GM19372 (cell line): ENCODE measurements at regions not wholly inside any gene's neighbourhood (a gene's known extent, or its start where the extent isn't known, plus 50 kb on each side); places are given as distances from the start of the nearest gene placed in this dataset.
"Not testable (repeated sequence)": the region's sequence is repeated elsewhere in the genome, so short reads cannot be mapped to it uniquely, and the experiment has no call there.

Experiments
- ATAC-seq: cut with Tn5 transposase; IDR thresholded peaks from one replicate; pipeline ENCODE4 v1.9.1; 2021; ENCODE audit warnings: mild to moderate bottlenecking, low read depth, moderate library complexity; ENCODE audit not compliant: unreplicated experiment

DNA sequence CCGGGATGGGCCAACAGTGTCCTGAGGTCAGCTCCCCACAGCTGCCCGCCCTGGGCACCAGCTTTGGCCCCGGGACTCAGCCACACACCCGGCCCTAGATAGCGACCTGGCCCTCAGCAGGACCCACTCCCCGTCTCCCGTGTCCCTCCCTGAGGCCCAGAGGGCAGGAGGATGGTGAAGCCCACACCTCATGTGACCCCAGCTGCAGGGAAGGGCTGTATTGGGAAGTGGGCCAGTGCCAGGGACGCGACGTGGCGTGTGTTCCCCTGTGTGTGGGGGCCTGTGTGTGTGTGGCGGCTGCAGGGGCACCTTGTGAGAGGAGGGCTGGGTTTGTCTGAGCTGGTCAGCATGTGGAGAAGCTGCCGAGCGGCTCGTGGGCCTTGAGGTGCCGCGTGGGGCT, 241.7 kb downstream of the TMEM121 start:
- not testable (repeated sequence) for ATAC-seq

DNA sequence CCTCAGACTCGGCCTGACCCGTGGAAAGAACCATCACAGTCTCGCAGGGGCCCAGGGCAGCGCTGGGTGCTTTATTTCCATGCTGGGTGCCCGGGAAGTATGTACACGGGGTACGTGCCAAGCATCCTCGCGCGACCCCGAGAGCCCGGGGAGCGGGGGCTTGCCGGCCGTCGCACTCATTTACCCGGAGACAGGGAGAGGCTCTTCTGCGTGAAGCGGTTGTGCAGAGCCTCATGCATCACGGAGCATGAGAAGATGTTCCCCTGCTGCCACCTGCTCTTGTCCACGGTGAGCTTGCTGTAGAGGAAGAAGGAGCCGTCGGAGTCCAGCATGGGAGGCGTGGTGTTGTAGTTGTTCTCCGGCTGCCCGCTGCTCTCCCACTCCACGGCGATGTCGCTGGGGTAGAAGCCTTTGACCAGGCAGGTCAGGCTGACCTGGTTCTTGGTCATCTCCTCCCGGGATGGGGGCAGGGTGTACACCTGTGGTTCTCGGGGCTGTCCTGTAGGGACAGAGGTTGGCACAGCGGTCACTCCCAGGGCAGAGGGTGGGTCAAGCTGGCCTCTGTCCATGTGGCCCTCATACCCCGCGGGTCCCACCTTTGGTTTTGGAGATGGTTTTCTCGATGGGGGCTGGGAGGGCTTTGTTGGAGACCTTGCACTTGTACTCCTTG, 242.8 kb downstream of the TMEM121 start:
- ATAC-seq, result not testable (repeated sequence)

DNA sequence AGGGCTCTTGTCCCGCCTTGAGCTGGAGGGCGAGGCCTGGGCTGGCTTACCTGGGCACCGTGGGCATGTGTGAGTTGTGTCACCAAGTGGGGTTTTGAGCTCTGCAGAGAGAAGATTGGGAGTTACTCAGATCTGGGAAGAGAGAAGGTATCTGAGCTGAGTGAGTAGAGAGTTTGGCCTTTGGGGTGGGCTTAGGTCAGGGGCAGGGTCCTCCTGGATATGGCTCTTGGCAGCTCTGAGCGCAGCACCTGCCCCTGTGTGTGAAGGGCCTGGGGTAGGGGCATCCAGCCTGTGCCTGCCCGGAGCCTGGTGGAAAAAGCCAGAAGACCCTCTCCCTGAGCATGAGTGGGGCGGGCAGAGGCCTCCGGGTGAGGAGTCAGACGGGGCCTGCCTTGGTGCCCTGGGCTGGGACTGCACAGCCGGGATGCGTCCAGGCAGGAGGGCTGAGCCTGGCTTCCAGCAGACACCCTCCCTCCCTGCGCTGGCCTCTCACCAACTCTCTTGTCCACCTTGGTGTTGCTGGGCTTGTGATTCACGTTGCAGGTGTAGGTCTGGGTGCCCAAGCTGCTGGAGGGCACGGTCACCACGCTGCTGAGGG, 244.3 kb downstream of the TMEM121 start:
- not testable (repeated sequence) for ATAC-seq

DNA sequence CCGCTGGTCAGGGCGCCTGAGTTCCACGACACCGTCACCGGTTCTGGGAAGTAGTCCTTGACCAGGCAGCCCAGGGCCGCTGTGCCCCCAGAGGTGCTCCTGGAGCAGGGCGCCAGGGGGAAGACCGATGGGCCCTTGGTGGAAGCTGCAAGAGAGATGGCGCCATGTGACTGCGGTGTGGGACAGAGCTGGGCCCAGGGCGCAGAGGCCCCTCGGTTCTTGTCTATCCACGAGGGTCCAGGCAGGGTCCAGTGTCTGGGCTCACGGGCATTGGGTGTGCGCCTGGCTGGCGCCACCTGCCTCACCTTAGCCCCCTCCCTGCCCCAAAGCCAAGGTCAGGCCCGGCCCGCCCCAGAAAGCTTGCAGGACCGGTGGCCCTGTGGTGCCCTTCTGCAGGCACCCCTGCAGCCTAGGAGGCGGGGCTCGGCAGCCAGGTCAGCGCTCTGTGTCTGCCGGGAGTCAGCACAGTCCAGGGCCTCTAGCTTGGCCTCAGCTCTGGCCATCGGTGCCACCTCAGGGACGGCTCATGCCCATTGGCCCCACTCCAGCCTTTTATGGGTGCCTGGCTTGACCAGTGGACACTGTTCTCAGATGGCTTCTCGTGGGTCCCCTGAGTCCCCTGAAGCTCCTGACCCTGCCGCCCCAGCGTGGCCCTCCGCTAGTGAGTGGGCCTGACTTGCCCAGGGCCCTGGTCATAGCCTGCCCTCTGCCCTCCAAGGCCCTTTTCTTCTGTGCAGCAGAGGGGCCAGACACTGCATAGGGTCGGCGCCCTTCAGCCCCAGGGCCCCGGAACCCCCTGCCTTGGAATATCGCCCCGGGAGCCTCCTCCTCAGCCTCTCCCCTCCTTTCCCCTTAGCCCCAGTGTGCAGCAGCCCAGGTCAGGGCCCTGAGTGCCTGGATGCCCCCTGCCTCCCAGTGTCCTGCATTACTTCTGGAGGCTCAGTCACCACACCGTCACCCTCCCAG, 245.2 kb downstream of the TMEM121 start:
- not testable (repeated sequence) for ATAC-seq

DNA sequence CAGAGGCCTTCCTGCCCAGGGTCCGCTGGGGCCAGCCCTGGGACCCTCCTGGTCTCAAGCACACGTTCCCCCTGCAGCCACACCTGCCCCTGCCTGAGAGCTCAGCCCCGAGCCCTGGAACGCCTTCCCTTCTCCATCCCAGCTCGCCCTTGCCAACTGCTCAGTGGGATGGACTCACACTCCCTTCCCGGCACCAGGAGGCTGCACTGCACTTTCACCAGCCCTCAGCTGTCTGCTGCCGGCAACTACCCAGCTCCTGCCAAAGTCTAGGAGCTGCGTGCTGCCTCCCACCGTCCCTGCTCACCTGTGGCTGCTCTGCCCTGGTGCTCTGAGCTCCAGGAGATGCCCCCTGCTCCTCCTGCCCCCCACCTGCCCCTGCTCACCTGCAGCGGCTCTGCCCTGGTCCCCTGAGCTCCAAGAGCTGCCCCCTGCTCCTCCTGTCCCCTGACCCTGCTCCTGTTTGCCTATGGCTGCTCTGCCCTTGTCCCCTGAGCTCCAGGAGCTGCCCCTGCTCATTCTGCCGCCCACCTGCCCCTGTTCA, 246.4 kb downstream of the TMEM121 start:
- ATAC-seq, result not testable (repeated sequence)

DNA sequence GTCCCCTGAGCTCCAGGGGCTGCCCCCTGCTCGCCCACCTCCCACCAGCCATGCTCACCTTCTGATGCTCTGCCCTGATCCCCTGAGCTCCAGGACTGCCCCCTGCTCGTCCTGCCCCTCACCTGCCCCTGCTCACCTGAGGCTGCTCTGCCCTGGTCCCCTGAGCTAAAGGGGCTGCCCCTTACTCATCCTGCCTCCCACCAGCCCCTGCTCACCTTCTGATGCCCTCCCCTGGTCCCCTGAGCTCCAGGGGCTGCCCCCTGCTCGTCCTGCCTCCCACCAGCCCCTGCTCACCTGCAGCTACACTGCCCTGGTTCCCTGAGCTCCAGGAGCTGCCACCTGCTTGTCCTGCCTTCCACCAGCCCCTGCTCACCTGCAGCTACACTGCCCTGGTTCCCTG, 247.2 kb downstream of the TMEM121 start:
- no peak for ATAC-seq

DNA sequence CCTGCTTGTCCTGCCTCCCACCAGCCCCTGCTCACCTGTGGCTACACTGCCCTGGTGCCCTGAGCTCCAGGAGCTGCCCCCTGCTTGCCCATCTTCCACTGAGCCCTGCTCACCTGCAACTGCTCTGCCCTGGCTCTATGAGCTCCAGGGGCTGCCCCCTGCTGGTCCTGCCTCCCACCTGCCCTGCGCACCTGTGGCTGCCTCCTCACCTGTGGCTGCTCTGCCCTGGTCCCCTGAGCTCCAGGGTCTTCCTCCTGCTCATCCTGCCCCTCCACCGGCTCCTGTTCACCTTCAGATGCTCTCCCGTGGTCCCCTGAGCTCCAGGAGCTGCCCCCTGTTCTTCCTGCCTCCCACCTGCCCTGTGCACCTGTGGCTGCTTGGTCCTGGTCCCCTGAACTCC, 247.6 kb downstream of the TMEM121 start:
- no peak for ATAC-seq

DNA sequence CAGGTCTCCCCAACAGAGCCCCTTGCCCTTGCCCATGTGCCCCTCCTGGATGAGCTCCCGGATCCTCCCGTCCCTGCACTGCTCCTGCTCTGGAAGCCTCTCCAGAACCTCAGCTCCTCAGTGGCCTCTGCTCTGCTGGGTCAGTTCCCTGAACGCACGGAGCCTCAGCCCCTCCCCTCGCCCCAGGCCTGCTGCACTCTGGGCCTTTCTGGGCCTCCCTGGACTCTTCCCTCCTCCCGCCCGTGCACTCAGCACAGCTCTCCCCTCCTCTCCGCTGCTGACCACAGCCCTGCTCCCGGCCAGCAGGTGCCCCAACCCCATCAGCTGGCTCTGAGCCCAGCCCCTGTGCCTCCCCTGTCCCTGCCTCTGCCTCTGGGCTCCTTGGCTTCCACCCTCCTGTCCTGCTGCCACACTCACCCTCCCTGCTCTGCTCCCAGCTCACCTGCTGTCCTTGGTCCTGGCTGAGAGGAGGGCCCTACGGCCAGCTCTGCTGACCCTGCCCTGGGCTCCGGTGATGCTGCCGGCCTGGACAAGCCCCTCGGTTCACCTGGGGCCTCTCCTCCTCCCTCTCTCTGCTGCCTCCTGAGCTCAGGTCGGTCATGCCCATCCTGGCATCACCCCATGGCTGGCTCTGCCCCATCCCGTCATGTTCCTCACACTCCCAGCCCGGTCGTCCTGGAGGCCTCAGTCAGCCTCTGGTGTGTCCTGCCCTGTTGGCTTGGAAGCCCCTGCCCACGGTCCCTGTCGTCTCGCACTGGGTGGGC, 248.4 kb downstream of the TMEM121 start:
- not testable (repeated sequence) for ATAC-seq

DNA sequence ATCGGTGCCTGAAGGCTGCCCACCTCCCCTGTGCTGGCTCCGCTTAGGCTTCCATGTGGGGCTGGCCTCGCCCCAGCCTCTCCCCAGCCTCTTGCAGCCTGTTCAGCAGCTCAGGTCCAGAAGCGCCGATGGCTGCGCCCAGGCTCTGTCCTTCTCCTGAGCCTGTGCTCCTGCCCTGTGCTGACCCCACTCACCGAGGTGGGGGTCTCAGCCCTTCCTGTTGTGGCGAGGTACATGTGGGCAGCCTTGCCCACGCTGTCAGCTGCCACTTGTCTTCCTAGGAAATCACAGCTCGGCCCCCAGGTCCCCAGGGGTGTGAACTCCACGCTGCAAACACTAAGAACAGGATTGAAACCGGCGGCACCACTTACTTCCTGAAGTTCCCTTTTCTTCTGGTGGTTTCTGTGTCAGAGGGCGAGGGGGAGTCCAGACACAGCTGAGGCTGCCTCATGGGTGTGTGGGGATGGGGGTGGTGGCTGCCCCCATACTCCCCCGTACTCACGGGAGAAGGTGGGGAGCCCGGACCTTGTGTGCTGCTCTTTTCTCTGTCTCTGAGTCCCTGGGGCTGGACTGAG, 249.1 kb downstream of the TMEM121 start:
- ATAC-seq, result not testable (repeated sequence)

DNA sequence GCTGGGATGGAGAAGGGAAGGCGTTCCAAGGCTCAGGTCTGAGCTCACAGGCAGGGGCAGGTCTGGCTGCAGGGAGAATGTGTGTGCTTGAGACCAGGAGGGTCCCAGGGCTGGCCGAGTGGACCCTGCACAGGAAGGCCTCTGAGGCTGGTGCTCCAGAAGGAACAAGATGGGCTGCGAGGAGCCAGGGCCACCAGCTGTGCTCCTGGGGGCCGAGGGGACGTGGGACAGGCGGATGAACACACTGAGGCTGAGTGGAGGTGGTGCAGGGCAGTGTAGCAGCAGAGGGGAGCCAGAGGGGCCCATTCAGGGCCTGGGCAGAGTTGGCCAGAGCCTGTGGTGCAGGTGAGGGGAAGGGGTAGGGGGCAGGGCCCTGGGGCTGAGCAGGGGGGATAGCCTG, 249.7 kb downstream of the TMEM121 start:
- not testable (repeated sequence) for ATAC-seq

DNA sequence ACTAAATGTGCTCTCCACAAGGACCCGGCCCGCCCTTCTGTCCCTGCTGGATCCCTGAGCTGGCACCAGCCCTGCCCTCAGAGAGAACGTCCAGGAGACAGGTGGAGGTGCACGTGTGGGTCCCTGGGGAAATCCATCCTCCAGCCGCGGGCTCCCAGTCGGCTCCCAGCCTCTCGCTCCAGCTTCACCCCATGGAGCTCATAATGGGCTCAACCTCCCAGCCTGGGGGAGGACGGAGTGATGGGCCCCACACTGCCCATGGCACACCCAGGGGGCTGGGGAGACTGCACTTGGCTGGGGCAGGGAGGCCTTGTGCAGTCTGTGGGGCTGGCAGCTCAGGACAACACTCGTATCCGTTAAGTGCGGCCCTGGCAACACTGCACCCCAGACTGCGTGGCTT, 250.5 kb downstream of the TMEM121 start:
- no peak for ATAC-seq

DNA sequence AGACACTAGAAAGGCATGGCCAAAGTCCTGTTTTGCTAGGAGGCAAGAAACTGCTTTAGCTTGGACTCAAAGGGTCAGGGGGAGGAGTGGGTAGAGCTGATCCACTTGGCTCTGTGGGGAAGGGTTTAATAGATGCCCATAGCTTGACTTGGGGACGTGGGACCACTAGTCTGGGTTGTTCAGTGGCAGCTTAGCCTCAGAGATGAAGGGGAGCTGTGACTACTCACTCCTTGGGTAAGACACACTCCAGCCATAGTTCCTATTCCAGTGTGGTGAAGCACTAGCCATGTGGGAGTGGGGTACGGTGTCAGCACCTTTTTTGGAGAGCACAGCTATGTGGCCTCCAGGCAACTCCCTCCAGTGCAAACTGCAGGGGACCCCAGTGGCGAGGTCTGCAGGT, 257.3 kb downstream of the TMEM121 start:
- ATAC-seq, result no peak

DNA sequence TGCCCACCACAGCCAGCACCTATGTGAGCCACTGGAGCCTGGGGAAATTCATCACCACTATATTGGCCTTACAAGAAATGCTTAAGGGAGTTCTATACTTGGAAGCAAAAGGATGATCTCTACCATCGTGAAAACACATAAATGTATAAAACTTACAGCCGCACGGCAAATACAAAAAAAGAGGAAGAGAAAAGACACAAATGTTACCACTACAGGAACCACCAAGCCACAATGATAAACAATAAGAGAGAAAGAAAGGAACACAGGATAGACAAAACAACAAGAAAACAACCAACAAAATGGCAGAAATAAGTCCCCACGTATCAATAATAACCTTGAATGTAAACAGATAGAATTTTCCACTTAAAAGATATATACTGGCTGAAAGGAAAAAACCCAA, 267.5 kb downstream of the TMEM121 start:
- ATAC-seq, result no peak

DNA sequence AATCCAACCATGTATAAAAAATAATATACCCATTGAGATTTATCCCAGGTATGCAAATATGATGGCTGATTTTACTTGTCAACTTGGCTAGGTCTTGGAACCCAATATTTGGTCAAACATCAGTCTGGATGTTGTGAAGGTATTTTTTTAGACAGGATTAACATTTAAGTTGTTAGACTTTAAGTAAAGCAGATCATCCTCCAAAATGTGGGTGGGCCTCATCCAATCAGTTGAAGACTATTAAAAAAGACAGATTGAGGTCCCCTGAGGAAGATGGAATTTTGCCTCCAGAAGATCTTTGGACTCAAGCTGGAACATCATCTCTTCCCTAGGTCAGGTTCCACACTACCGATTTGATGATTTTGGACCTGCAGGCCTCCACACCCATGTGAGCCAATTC, 271.2 kb downstream of the TMEM121 start:
- no peak for ATAC-seq

DNA sequence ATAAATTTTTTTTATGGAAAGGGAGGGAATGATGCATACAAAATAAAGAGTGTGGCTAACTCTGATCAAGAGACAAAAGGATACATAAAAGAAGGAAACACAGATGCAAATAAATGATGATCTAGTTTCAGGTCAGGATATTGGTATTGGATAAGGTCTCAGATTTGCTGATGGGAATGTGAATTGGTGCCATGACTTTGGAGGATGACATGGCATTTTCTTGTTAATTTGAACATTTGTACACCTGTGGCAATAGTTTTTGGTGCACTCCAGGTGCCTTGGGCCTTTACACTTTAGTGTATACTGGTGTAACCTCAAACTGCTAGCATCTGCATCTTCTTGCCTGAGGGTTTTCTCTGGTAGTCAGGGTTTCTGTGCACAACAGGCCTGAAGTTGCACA, 279.3 kb downstream of the TMEM121 start:
- ATAC-seq, result no peak

DNA sequence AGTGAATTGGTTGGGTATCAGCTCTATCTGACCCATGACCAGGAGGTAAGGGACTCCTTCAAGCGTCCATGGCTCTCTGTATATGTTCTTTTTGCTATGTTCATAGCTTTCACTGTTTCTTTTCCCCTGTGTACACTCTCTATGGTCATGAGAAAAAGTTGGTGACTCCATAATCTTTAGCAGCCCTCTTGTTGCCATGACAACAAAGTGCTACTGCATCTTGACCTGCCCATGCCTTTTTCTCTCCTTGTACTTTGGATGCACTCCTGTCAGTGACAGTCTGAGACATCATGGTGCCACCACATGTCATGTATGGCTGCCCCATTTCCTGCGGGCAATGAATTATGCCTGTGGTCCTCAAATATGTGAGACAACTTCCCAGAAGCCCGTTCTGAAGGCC, 280.2 kb downstream of the TMEM121 start:
- no peak for ATAC-seq

DNA sequence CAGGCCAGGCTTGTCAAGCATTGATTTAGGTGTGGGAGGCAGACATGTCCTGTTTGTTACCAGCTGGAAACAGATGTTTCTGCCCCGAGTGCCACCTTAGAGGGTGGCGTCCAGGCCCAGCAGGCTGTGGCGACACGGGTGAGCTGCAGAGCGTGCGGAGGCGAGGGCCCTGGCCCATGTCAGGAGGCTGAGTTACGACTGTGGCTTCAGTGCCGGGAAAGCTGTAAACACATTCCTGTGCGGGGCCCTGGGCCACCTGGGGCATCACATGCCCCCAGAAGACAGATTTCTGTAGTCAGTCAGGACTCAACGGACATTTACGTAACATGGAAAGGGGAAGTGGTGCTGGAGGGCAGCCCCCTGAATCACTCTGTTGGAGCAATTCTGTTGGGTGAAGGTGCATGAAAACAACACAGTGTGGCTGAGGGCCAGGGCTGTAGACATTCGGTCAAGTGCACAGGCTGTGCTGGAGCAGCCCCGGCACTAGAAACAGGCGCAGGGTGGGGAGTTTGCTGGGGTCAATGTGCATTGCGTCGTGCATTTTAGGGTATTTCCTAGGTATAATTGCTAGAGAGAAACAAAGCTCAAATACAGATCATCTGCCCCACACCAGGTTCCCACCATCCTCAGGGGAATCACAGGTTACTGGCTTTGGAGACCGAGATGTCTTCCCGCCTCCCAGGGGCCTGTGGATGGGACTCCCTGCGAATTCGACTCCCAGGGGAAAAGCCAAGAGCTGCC, 291.8 kb downstream of the TMEM121 start:
- no peak for ATAC-seq

DNA sequence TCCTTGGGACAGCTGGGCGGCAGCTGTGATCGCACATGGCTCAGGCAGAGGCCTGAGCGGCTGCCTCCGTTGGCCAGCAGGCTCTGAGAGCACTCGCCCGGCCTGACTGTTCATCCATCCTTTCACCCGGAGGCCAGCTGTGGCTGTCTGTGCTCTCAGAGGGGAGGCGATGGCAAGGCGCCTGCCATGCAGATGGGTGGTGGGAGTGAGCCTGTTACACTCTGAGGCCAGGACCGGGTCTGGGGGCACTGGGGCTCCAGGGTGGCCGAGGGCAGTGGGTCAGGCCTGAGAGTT, 292.3 kb downstream of the TMEM121 start:
- ATAC-seq, result no peak

DNA sequence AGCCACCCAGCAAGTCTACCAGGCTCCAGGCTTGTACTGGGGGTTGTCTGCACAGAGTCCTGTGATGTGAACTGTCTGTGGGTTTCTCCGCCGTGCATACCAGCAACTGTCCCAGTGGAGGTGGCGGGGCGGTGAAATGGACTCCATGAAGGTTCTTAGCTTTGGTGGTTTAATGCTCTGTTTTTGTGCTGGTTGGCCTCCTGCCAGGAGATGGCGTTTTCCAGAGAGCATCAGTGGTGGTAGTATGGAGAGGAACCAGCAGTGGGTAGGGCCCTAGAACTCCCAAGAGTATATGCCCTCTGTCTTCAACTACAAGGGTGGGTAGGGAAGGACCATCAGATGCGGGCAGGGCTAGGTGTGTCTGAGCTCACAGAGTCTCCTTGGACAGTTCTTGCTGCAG, 303.8 kb downstream of the TMEM121 start:
- ATAC-seq, result no peak

DNA sequence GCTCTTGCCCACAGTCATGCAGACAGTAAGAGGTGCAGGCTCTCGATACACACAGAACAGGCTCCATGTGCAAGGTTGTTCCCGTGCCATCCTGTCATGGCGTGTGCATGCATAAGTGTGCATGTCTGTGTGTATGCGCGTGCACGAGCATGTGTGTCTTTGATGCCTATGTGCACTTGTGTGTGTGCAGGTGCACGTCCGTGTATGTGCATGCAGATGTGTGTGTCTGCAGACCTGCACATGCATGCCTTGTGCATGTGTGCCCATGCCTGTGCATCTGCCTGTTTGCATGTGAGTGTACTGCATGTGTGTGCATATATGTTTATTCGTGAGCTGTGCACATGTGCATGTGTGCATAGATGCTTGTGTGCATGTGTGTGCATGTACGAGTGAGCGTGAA, 309.8 kb downstream of the TMEM121 start:
- ATAC-seq, result no peak
